GM06990 (cell line): ENCODE measurements at regions not wholly inside any gene's neighbourhood (a gene's known extent, or its start where the extent isn't known, plus 50 kb on each side); places are given as distances from the start of the nearest gene placed in this dataset.

ENCODE experiments used
- DNase-seq: peaks from one replicate; pipeline ENCODE4 v3.0.0-alpha.2; 2011; ENCODE audit not compliant: insufficient read length; ENCODE audit errors: extremely low read depth
- H3K27me3 ChIP-seq: replicated peaks from 2 replicates; pipeline ENCODE4 v1.6.0; 2011; ENCODE audit warnings: low read length; ENCODE audit not compliant: control insufficient read depth, insufficient read depth
- H3K36me3 ChIP-seq: 2 replicates; pipeline ENCODE4 v1.5.1; 2011; ENCODE audit warnings: low read length; ENCODE audit not compliant: control insufficient read depth, insufficient read depth
- H3K4me3 ChIP-seq: replicated peaks from 2 replicates; pipeline ENCODE4 v1.5.1; 2011; ENCODE audit warnings: low read depth, mild to moderate bottlenecking, control low read depth, low read length
- TF ChIP-seq, protein P1 (sequence below): IDR thresholded peaks from 2 replicates; pipeline ENCODE4 v1.5.1; 2011; ENCODE audit warnings: low read length, control low read depth, mild to moderate bottlenecking, inconsistent platforms; ENCODE audit not compliant: insufficient read depth, poor library complexity, severe bottlenecking

DNA sequence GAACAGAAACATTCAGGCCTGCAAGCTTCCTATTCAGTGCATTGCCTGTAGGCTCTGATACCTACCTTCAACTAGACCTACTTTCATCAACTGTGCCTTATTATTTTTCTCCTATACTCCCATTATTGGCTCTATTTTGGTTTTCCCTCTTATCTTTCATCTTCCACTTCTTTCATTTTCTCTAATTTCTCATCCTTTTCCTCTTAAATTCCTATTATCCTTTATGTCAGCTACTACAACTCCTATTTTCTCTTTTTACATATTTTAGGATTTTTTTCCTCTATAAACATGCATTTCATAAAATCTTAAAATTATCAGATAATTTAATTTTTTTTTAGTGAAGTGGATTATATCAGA lies 61.6 kb upstream of the PRDM8 start:
- TF ChIP-seq, protein P1, sequence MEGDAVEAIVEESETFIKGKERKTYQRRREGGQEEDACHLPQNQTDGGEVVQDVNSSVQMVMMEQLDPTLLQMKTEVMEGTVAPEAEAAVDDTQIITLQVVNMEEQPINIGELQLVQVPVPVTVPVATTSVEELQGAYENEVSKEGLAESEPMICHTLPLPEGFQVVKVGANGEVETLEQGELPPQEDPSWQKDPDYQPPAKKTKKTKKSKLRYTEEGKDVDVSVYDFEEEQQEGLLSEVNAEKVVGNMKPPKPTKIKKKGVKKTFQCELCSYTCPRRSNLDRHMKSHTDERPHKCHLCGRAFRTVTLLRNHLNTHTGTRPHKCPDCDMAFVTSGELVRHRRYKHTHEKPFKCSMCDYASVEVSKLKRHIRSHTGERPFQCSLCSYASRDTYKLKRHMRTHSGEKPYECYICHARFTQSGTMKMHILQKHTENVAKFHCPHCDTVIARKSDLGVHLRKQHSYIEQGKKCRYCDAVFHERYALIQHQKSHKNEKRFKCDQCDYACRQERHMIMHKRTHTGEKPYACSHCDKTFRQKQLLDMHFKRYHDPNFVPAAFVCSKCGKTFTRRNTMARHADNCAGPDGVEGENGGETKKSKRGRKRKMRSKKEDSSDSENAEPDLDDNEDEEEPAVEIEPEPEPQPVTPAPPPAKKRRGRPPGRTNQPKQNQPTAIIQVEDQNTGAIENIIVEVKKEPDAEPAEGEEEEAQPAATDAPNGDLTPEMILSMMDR, result no peak
- Histone ChIP-seq H3K27me3 (no peaks in the 10 kb centered on the region), H3K4me3 (no peak overlapping the region), H3K36me3 (no peaks in the 10 kb centered on the region)
- DNase-seq, result no peak

DNA sequence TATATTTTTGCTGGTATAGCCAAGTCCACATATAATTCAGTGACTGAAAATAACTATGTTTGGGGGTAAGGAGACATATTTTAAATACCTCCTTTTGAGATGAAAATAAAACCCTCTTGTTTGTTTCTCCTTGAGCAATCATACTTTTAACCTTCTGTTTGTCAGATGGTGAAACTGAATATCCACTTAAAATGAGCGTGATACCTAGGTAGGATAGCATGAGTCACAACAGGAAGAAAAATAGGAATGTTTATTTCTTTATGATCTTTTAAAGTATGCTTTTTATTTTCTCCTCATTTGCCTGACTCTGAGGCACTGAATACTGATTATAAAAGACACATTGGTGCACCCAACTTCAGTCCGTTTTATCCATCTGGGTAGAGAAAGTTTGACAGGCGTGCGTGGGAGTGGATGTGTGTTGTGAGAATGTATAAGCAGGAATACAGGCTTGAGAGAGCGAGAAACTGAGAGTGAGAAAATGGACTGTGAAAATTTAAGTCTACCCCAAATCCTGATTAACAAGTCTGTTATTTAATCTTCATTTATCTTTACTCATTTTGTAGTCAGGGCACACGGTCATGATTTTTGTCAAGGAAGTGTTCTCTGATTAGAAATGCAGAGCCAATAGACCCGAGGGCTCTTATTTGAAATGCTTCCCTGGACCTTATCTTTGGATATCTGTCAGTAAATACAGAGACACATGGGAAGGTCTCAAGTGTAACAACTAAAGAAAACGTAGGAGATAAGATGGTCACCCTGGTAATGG lies 62.1 kb upstream of the ANTXR2 start:
- TF ChIP-seq, protein P1, result no peak
- no peak for DNase-seq
- no peaks in the 10 kb centered on the region for H3K36me3 ChIP-seq
- H3K27me3 ChIP-seq, result no peaks in the 10 kb centered on the region
- no peak overlapping the region for H3K4me3 ChIP-seq

DNA sequence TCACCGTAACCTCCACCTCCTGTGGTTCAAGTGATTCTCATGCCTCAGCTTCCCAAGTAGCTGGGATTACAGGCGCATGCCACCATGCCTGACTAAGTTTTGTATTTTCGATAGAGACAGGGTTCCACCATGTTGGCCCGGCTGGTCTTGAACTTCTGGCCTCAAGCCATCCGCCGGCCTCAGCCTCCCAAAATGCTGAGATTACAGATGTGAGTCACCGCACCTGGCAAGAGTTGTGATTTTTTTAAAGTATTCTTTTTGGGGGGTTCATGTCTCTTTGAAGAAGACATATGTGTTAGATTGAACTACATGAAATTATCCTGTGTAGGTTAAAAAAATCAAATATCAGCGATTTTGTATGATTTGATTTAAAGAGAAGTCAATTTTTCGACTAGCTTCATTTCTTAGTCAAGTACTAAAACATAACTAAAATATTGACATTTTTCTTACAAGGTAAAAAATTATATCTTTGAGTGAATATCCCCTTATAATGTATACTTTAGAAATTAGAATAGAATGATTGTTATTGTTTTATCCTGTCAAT lies 60.3 kb upstream of the ANTXR2 start:
- no peak for DNase-seq
- no peaks in the 10 kb centered on the region for H3K36me3 ChIP-seq
- TF ChIP-seq, protein P1, result no peak
- H3K27me3 ChIP-seq, result no peaks in the 10 kb centered on the region
- H3K4me3 ChIP-seq, result no peak overlapping the region

DNA sequence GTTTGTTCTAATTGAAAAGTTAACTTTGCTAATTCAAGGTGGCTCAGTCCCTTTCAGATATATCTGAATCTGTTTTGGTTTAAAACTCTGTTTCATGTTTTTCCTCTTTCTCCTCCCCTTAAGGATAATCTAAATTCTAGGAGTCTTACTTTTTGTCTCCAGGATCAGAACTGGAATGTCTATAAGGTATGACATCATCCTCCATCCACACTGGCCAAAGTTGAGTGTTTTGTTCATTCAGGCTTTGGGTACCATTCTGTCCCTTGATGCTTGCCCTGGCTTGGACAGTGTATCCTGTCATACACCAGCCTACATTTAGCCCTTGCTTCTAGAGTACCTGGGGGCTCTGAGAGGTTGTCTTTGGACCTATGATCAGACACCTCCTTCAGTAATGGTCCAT lies 56.8 kb upstream of the ANTXR2 start:
- no peaks in the 10 kb centered on the region for H3K27me3 ChIP-seq
- H3K36me3 ChIP-seq, result no peaks in the 10 kb centered on the region
- DNase-seq, result no peak
- no peak overlapping the region for H3K4me3 ChIP-seq
- TF ChIP-seq, protein P1, result no peak

DNA sequence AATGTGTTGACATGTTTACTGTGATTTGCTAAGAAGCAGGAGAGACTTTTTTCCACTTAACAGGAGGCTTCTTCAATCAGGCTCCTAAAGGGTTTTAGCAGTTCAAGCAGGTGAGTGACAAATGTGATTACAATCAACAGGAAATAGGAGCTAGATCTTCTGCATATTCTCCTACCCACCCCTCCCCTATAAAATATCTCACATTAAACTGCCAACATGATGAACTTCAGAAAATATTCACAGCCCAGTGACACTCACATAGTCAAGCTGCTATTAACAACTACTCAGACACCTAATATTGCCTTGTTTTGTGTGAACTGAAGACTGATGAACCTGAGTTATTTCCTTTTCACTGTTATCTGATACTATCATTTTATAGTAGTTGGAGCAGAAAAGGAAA lies 55.9 kb upstream of the ANTXR2 start:
- no peak for DNase-seq
- TF ChIP-seq, protein P1, result no peak
- Histone ChIP-seq H3K4me3 (no peak overlapping the region), H3K27me3 (no peaks in the 10 kb centered on the region), H3K36me3 (no peaks in the 10 kb centered on the region)
